Activated CD4-positive, alpha-beta T cell treated with anti-CD3 and anti-CD28 coated beads, Interleukin-2, amount 10 ng/mL, durations not matched to agents 7 days and 5 days (primary cell): ENCODE measurements at regions not wholly inside any gene's neighbourhood (a gene's known extent, or its start where the extent isn't known, plus 50 kb on each side); places are given as distances from the start of the nearest gene placed in this dataset.
"Not testable (repeated sequence)": the region's sequence is repeated elsewhere in the genome, so short reads cannot be mapped to it uniquely, and the experiment has no call there.

ENCODE experiments used
- CTCF ChIA-PET: fragments of 350-600 bp; sonication (Branson Sonifier 250); formaldehyde crosslinking; loops from one replicate; lab custom pipeline; 2021; ENCODE audit warnings: antibody characterized with exemption; lab: Charles Lee
- POLR2A ChIA-PET: fragments of 350-600 bp; sonication (Branson Sonifier 250); formaldehyde crosslinking; loops from one replicate; lab custom pipeline; 2021; ENCODE audit warnings: antibody characterized with exemption; lab: Charles Lee
- DNase-seq: peaks from one replicate; pipeline ENCODE4 v3.0.0-alpha.2; 2020
- H3K27ac Mint-ChIP-seq: one replicate; pipeline ENCODE4 v1.8.0; 2021; ENCODE audit warnings: mild to moderate bottlenecking, moderate library complexity, mixed read lengths
- H3K27me3 Mint-ChIP-seq: one replicate; pipeline ENCODE4 v1.8.0; 2021; ENCODE audit warnings: mixed read lengths
- H3K36me3 Mint-ChIP-seq: one replicate; pipeline ENCODE4 v1.8.0; 2021; ENCODE audit warnings: low read depth, mixed read lengths
- H3K4me1 Mint-ChIP-seq: one replicate; pipeline ENCODE4 v1.8.0; 2021; ENCODE audit warnings: mixed read lengths
- H3K4me3 Mint-ChIP-seq: one replicate; pipeline ENCODE4 v1.8.0; 2021; ENCODE audit warnings: mild to moderate bottlenecking, moderate library complexity, mixed read lengths
- H3K9me3 Mint-ChIP-seq: one replicate; pipeline ENCODE4 v1.8.0; 2021; ENCODE audit warnings: mixed read lengths

DNA sequence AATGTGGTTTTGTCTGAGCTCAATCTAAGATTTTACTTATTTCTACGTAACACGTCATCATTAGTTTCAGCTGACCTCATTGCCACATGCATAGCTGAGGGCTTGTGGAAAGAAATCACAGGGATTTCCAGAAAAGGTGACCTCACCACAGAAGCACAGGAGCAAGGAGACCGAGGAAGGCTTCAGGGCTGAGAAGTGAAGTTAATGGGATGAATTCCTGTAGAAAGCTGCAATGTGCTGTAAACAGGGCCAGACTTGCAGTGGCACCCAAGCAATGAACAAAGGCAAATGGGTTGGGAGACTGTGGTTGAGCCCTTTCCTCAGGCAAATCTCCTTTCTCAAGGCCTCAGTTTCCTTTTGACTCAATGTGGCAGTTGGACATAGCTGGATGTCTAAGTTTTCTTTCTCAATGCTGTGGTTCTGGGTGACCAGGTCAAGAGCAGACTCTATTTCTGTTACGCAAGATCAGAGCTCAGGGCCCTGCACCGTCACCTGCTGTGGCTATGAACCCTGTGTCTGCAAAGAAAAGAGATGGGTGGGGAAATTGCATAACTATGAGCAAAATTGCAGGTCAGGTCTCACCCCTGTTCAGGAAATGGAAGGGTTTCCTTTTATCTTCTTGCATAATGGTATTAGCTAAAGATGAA lies 252.2 kb upstream of the TBL1XR1 start:
- Mint-ChIP-seq H3K4me1 (peaks cover 15% of the 10 kb centered on the region), H3K27me3 (no peaks in the 10 kb centered on the region), H3K36me3 (peaks cover 1% of the 10 kb centered on the region), H3K9me3 (peaks cover 9% of the 10 kb centered on the region), H3K27ac (peak overlapping the region; percentile 13), H3K4me3 (no peak overlapping the region)
- CTCF ChIA-PET: interaction anchor here (0.6 to 2.3 kb wide), 3 partner anchors 9 to 15 kb away, joined by 3 to 6 read pairs (median 3); no protein-coding TSS in a partner anchor
- POLR2A ChIA-PET: no interaction called here
- no peak for DNase-seq

DNA sequence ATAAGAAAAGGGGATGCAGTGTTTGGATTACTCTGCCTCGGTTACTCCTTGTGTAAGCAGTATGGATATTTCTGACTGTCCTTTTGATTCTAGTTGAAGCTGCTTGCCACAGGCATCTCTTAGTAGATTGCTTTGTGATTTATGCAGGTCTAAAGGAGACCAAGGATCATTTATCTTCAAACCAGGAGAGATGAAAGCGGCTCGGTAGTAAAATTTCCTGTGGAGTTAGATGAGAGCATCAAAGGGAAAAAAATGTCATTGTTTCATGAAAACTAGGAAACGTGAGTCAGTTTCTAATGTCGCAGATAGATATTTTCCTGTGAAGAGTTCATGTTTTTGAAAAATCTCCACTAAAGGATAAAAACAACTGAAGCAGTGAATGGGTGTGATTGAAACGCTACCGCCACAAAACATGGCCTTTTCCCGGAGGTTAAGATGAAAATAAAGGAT lies 254.0 kb upstream of the TBL1XR1 start:
- peaks cover 12% of the 10 kb centered on the region for H3K9me3 Mint-ChIP-seq
- CTCF ChIA-PET: no interaction called here
- H3K36me3 Mint-ChIP-seq: peaks cover 1% of the 10 kb centered on the region
- H3K27ac Mint-ChIP-seq: no peak overlapping the region
- DNase-seq: no peak
- H3K27me3 Mint-ChIP-seq: no peaks in the 10 kb centered on the region
- H3K4me3 Mint-ChIP-seq: no peak overlapping the region
- H3K4me1 Mint-ChIP-seq: peaks cover 15% of the 10 kb centered on the region
- POLR2A ChIA-PET: no interaction called here

DNA sequence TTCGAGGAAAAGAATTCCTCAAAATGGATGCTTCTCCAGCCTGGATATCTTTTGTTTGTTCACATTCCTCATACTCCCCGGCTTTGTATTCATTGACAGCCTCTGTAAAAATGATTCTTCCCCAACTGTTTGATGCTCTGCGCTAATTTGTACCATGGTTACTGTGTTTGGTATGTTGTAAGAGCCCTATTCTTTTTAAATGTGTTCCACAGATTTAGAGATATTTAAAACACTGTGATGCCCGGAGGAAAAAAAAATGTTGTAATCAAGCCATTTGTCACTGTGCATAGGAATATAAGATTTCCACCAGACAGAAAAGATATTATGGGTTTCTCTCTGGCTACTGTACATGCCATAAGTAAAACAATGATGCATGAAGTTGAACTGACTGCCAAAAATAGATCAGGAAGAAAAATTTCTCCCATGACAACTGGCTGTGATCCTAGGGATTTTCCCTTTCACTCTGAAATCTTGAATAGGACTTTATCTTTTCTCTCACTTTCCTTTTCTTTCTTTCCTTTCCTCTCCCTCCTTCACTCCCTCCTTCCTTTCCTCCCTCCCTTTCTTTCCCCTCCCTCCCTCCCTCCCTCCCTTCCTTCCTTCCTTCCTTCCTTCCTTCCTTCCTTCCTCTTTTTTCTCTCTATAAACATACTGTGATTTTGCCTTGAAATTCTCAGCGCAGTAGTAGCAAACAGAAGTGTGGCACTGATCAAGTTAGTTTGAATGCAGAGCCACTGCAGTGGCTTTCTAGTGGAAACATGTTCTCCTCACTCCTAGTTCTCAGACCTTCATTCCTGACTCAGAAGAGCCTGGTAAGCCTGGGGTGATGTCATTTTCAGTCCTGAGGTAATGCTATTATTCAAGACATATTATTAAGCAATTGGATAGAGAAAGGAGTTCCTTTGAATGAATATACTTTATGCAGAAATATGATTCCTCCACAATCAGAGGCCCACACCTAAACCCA lies 254.9 kb upstream of the TBL1XR1 start:
- POLR2A ChIA-PET: no interaction called here
- H3K27ac Mint-ChIP-seq: no peak overlapping the region
- H3K36me3 Mint-ChIP-seq: peaks cover 1% of the 10 kb centered on the region
- H3K4me3 Mint-ChIP-seq: no peak overlapping the region
- peaks cover 15% of the 10 kb centered on the region for H3K4me1 Mint-ChIP-seq
- CTCF ChIA-PET: no interaction called here
- H3K27me3 Mint-ChIP-seq: no peaks in the 10 kb centered on the region
- DNase-seq: no peak
- peaks cover 12% of the 10 kb centered on the region for H3K9me3 Mint-ChIP-seq

DNA sequence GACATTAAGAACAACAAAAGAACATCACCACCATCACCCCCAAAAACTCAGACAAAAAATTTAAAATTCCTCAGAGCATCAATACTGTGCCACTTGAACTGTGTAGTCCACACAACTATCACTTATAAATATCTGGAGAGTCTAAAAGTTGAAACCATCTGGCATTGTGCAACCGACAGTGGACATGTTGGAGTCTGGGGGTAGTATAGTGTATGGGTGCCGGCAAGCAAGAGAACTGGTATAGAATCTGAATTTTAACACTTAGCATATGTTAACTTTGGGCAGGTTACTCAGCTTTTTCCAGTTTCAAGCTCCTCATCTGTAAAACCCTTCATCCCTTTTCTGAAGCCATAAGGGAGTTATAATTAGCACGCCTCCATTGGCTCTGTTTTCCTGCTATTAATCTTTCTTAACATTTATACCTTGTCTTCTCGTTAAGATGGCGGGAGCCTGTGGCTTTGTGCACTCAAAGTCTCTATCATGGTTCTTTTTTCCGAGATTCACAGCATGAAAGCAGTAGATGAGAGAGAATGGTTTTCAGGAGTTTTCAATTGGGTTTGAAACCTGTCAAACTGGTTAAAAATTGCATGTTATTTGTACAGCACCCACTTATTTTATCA lies 255.7 kb upstream of the TBL1XR1 start:
- CTCF ChIA-PET: no interaction called here
- no peak overlapping the region for H3K27ac Mint-ChIP-seq
- DNase-seq: no peak
- POLR2A ChIA-PET: no interaction called here
- no peak overlapping the region for H3K4me3 Mint-ChIP-seq
- peaks cover 1% of the 10 kb centered on the region for H3K36me3 Mint-ChIP-seq
- H3K4me1 Mint-ChIP-seq: peaks cover 15% of the 10 kb centered on the region
- peaks cover 12% of the 10 kb centered on the region for H3K9me3 Mint-ChIP-seq
- H3K27me3 Mint-ChIP-seq: no peaks in the 10 kb centered on the region

DNA sequence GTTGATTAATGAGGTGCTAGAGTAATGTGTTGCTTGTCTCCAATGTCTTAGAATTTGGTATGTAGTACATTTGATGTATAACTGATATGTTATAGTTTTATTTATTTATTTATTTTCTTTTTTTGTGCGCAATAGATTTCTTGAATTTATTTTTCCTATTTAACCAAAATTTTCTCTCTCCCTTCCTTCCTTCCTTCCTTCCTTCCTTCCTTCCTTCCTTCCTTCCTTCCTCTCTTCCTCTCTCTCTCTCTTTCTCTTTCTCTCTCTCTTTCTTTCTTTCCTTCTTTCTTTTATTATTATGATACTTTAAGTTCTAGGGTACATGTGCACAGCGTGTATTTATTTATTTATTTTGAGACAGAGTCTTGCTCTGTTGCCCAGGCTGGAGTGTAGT lies 256.2 kb upstream of the TBL1XR1 start:
- no peak for DNase-seq
- Mint-ChIP-seq H3K4me1 (peaks cover 11% of the 10 kb centered on the region), H3K4me3 (no peak overlapping the region), H3K9me3 (peaks cover 8% of the 10 kb centered on the region), H3K36me3 (peaks cover 1% of the 10 kb centered on the region), H3K27ac (no peak overlapping the region), H3K27me3 (no peaks in the 10 kb centered on the region)
- ChIA-PET POLR2A (no interaction called here), CTCF (no interaction called here)

DNA sequence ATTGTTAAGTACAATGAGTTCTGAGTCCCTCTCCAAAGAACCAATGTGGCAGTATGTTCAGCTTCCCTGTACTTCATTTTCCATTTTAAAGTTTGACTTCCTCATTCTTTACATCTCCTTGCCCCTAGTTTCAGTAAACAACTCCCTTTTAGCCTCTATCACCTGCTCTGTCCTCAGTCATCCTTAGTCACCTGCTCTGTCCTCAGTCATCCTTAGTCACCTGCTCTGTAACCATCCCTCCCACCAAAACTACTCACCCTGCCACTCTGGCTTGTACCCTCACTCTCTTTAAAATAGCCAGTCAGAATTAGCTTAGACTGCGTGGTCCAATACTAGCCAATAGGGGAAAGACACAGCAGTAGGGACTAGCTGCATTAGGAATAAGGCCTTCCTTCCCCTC lies 259.9 kb upstream of the TBL1XR1 start:
- H3K27ac Mint-ChIP-seq, H3K4me3 Mint-ChIP-seq, H3K9me3 Mint-ChIP-seq, H3K4me1 Mint-ChIP-seq, DNase-seq, H3K36me3 Mint-ChIP-seq, POLR2A ChIA-PET, H3K27me3 Mint-ChIP-seq: not testable (repeated sequence)
- CTCF ChIA-PET: interaction anchor here (0.9 kb wide), 1 partner anchor 19 kb away, joined by 3 read pairs; no protein-coding TSS in a partner anchor

DNA sequence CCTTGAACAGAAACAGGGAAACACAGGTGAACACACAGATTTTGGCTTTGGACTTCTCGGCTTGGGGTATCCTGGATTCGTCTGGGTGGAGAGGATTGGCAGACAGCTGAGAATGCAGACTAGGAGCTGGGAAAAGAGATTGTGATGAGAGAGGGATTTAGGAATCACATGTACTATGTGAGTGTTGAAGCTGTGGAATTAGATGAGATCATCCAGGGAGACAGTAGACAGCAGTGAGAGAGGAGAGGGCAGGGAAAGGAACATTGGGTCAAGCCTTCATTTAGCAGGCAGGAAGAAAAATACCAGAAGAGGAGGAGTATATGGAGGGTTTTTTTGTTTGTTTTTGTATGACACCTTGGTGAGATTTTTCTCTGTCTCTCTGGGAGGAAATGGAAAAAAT lies 262.1 kb upstream of the TBL1XR1 start:
- POLR2A ChIA-PET: no interaction called here
- CTCF ChIA-PET: interaction anchor here (1.3 kb wide), 1 partner anchor 18 kb away, joined by 4 read pairs; no protein-coding TSS in a partner anchor
- Mint-ChIP-seq H3K27ac (no peak overlapping the region), H3K4me3 (no peak overlapping the region), H3K9me3 (peaks cover 6% of the 10 kb centered on the region), H3K27me3 (no peaks in the 10 kb centered on the region), H3K4me1 (no peaks in the 10 kb centered on the region), H3K36me3 (no peaks in the 10 kb centered on the region)
- no peak for DNase-seq

DNA sequence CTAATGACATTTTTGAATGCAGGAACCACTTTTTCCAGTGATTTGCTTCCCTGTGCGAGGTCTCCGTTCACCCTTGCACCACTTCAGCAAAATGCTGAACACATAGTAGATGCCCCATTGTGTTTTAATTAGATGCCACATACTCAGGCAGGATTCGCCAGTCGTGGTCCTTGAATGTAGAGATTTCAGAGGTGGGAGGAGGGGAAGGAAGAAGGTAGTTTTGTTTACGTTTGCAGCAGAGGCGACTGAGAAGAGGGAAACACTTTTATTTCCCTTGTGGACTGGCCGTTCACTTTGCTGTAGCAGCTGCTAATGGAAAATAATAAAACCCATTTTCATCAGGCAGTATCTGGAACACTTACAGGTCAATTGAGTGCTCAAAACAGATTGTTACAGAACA lies 262.8 kb upstream of the TBL1XR1 start:
- Mint-ChIP-seq H3K4me1 (no peaks in the 10 kb centered on the region), H3K36me3 (no peaks in the 10 kb centered on the region), H3K9me3 (peaks cover 6% of the 10 kb centered on the region), H3K27me3 (no peaks in the 10 kb centered on the region), H3K27ac (no peak overlapping the region), H3K4me3 (no peak overlapping the region)
- ChIA-PET POLR2A (no interaction called here), CTCF (interaction anchor here (1.0 kb wide), 1 partner anchor 173 kb away, joined by 3 read pairs; no protein-coding TSS in a partner anchor)
- no peak for DNase-seq

DNA sequence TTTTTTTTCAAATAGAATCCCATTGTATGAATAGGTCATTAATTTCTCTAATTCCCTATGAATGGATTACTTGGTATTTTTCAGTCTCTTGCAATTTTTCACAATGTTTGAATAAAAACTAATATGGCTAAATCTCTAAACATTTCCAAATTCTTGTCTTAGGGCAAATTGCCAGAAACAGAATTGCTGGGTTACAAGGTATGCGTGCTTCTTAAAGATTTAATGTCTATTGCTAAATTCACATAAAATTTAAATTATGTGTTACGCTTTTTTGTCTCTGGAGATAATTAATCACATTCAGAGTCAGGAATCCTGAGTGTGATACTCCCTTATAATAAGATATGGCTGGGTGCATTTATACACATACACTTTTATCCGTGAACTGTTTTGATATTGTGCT lies 264.5 kb upstream of the TBL1XR1 start:
- POLR2A ChIA-PET: no interaction called here
- Mint-ChIP-seq H3K4me3 (no peak overlapping the region), H3K9me3 (peaks cover 3% of the 10 kb centered on the region), H3K4me1 (no peaks in the 10 kb centered on the region), H3K36me3 (no peaks in the 10 kb centered on the region), H3K27me3 (no peaks in the 10 kb centered on the region), H3K27ac (no peak overlapping the region)
- CTCF ChIA-PET: no interaction called here
- DNase-seq: no peak

DNA sequence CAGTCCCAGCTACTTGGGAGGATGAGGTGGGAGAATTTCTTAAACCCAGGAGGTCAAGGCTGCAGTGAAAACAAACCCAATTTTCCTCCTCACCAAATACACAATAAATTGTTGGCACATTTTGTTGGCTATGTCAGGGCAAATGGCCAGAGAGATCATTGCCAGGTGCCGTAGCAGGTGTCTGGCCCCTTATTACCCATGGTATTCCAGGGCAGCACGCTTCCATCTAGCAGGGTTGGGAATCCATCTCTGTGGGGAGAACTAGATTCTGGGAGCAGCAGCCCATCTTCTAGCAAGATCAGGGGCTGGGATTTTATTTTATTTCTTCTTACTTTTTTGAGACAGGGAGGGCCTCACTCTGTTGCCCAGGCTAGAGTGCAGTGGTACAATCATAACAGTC lies 266.1 kb upstream of the TBL1XR1 start:
- CTCF ChIA-PET, H3K27ac Mint-ChIP-seq, POLR2A ChIA-PET, DNase-seq, H3K9me3 Mint-ChIP-seq, H3K36me3 Mint-ChIP-seq, H3K4me3 Mint-ChIP-seq, H3K4me1 Mint-ChIP-seq, H3K27me3 Mint-ChIP-seq: not testable (repeated sequence)

DNA sequence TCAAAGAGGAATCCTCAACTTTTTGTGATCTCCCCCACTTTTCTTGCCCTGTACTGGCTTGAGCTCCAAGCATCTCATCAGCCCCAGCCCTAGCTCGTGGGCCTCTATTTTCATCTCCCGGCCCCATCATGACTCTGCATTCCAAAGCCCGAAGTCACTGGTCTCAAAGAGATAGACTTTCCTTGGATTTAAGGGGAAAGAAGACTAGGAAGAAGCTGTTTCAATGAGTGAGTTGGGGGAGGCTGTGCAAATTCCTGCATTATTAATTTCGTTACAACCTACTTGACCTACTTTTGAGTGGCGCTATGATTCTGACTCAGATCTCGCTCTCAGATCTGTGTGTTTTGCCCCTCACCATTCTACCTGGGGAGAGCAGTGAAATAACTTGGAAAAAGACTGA lies 266.6 kb upstream of the TBL1XR1 start:
- no peaks in the 10 kb centered on the region for H3K36me3 Mint-ChIP-seq
- CTCF ChIA-PET: no interaction called here
- H3K27ac Mint-ChIP-seq: no peak overlapping the region
- no peaks in the 10 kb centered on the region for H3K27me3 Mint-ChIP-seq
- H3K4me3 Mint-ChIP-seq: no peak overlapping the region
- no peaks in the 10 kb centered on the region for H3K4me1 Mint-ChIP-seq
- POLR2A ChIA-PET: no interaction called here
- H3K9me3 Mint-ChIP-seq: peaks cover 5% of the 10 kb centered on the region
- no peak for DNase-seq

DNA sequence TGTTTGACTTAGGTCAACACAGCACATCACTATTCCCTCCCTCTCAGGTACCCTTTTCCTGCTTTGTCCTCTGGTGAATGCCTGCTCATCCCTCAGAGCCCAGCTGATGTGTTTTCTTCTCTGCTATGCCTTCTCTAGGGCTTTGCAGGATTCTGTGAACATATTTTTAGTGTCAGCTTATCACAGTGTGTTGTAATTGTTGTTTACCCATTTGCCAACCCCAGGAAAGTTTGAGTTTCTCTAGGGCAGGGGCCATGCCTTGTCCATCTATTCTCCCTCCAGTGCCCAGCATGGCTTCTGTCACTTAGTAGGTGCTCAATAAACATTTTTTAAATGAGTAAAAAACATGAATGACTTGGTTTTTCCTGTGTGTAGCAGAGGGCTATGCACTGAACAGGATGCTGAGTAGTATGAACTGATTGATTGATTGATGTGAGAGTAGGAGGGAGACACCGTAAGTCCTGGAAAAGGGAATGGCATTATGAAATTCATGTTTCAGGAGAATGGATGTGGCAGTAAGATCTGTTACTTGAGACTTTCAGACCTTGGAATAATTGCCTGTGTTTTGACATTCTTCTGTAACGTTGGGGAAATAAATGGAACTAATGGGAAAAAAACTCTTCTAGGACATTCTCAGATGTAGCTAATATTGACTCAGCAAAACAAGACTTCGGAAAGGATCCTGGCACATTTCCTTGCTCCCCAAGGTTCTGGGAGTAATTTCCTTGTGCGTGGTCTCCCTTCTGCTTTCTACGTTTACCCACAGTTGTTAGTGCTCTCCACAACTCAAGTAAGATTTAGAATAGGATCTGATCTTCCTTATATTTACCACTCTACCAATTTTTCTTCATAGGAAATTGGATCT lies 267.3 kb upstream of the TBL1XR1 start:
- H3K4me3 Mint-ChIP-seq: no peak overlapping the region
- H3K27me3 Mint-ChIP-seq: no peaks in the 10 kb centered on the region
- CTCF ChIA-PET: no interaction called here
- H3K36me3 Mint-ChIP-seq: no peaks in the 10 kb centered on the region
- POLR2A ChIA-PET: no interaction called here
- H3K4me1 Mint-ChIP-seq: no peaks in the 10 kb centered on the region
- H3K27ac Mint-ChIP-seq: no peak overlapping the region
- H3K9me3 Mint-ChIP-seq: peaks cover 7% of the 10 kb centered on the region
- DNase-seq: no peak
